Panc1 (cell line): ENCODE measurements at regions not wholly inside any gene's neighbourhood (a gene's known extent, or its start where the extent isn't known, plus 50 kb on each side); places are given as distances from the start of the nearest gene placed in this dataset.

Source experiments
- POLR2AphosphoS5 ChIP-seq: IDR thresholded peaks from 2 replicates; pipeline ENCODE4 v1.6.1; 2012; ENCODE audit warnings: mild to moderate bottlenecking, low read depth, low read length, moderate library complexity
- TF ChIP-seq, protein P1 (sequence below): fragments of 450-650 bp; IDR thresholded peaks from 2 replicates; pipeline ENCODE4 v1.5.1; 2017; ENCODE audit warnings: mild to moderate bottlenecking
- TF ChIP-seq, protein P2 (sequence below), 2 experiments: IDR thresholded peaks; 2 replicates each; pipeline ENCODE4 v1.6.1; 2011 to 2012; ENCODE audit warnings: low read depth in 2 of 2, control low read depth in 1 of 2, low read length in 1 of 2, mild to moderate bottlenecking in 1 of 2, moderate library complexity in 1 of 2; ENCODE audit not compliant: insufficient read depth in 1 of 2

DNA sequence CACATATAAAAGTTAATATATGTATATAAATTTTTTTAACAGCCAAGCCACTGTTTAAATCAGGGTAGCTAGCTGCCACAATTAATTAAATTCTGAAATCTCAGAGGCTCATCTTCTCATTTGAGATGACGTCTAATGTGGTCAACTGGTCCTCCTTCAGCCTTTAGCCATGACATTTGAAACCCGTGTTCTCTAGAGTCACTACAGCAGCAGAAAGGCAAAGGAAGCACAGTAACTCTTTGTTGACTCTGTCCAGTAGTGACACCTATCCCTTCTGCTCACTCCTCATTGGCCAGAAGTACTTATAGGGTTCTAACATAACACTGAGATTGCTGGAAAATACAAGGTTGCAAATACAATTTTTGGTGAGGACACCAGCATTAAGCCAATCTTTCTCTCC lies 555.5 kb downstream of the ETV1 start:
- TF ChIP-seq, protein P1, sequence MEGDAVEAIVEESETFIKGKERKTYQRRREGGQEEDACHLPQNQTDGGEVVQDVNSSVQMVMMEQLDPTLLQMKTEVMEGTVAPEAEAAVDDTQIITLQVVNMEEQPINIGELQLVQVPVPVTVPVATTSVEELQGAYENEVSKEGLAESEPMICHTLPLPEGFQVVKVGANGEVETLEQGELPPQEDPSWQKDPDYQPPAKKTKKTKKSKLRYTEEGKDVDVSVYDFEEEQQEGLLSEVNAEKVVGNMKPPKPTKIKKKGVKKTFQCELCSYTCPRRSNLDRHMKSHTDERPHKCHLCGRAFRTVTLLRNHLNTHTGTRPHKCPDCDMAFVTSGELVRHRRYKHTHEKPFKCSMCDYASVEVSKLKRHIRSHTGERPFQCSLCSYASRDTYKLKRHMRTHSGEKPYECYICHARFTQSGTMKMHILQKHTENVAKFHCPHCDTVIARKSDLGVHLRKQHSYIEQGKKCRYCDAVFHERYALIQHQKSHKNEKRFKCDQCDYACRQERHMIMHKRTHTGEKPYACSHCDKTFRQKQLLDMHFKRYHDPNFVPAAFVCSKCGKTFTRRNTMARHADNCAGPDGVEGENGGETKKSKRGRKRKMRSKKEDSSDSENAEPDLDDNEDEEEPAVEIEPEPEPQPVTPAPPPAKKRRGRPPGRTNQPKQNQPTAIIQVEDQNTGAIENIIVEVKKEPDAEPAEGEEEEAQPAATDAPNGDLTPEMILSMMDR = no peak
- TF ChIP-seq, protein P2, sequence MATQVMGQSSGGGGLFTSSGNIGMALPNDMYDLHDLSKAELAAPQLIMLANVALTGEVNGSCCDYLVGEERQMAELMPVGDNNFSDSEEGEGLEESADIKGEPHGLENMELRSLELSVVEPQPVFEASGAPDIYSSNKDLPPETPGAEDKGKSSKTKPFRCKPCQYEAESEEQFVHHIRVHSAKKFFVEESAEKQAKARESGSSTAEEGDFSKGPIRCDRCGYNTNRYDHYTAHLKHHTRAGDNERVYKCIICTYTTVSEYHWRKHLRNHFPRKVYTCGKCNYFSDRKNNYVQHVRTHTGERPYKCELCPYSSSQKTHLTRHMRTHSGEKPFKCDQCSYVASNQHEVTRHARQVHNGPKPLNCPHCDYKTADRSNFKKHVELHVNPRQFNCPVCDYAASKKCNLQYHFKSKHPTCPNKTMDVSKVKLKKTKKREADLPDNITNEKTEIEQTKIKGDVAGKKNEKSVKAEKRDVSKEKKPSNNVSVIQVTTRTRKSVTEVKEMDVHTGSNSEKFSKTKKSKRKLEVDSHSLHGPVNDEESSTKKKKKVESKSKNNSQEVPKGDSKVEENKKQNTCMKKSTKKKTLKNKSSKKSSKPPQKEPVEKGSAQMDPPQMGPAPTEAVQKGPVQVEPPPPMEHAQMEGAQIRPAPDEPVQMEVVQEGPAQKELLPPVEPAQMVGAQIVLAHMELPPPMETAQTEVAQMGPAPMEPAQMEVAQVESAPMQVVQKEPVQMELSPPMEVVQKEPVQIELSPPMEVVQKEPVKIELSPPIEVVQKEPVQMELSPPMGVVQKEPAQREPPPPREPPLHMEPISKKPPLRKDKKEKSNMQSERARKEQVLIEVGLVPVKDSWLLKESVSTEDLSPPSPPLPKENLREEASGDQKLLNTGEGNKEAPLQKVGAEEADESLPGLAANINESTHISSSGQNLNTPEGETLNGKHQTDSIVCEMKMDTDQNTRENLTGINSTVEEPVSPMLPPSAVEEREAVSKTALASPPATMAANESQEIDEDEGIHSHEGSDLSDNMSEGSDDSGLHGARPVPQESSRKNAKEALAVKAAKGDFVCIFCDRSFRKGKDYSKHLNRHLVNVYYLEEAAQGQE (IDR thresholded peaks at IDR 0.05; ENCODE audit: insufficient read depth in 1 of 2, low read depth in 2 of 2, low read length in 1 of 2) = no peak
- TF ChIP-seq POLR2AphosphoS5 = no peak
